MM.1S (cell line): ENCODE measurements at regions not wholly inside any gene's neighbourhood (a gene's known extent, or its start where the extent isn't known, plus 50 kb on each side); places are given as distances from the start of the nearest gene placed in this dataset.

Source experiments
- DNase-seq: peaks from one replicate; pipeline ENCODE4 v3.0.0-alpha.2; 2015
- H2AFZ ChIP-seq: fragments of 300-600 bp; sonication (generic); 2 replicates; pipeline ENCODE4 v1.6.0; 2016; ENCODE audit warnings: antibody characterized with exemption, low read length
- H3F3A ChIP-seq: fragments of 300-600 bp; sonication (generic); 2 replicates; pipeline ENCODE4 v1.6.1; 2016; ENCODE audit warnings: mild to moderate bottlenecking, antibody characterized with exemption, low read length, moderate library complexity, mixed read lengths; ENCODE audit not compliant: insufficient read depth
- H3K27ac ChIP-seq: fragments of 300-600 bp; sonication (generic); 2 replicates; pipeline ENCODE4 v1.5.1; 2016; ENCODE audit warnings: mild to moderate bottlenecking, low read length
- H3K27me3 ChIP-seq: fragments of 300-600 bp; sonication (generic); replicated peaks from 2 replicates; pipeline ENCODE4 v1.6.0; 2016; ENCODE audit warnings: low read length; ENCODE audit not compliant: insufficient read depth
- H3K36me3 ChIP-seq: fragments of 300-600 bp; sonication (generic); replicated peaks from 2 replicates; pipeline ENCODE4 v1.6.1; 2016; ENCODE audit warnings: mild to moderate bottlenecking, low read length, mixed read lengths; ENCODE audit not compliant: insufficient read depth
- H3K4me1 ChIP-seq: fragments of 300-600 bp; sonication (generic); 2 replicates; pipeline ENCODE4 v1.6.1; 2016; ENCODE audit warnings: low read length, mixed read lengths
- H3K4me2 ChIP-seq: fragments of 300-600 bp; sonication (generic); 2 replicates; pipeline ENCODE4 v1.6.0; 2016; ENCODE audit warnings: low read depth, low read length
- H3K4me3 ChIP-seq: fragments of 300-600 bp; sonication (generic); 2 replicates; pipeline ENCODE4 v1.5.1; 2016; ENCODE audit warnings: low read length, mixed read lengths
- H3K79me2 ChIP-seq: fragments of 300-600 bp; sonication (generic); 2 replicates; pipeline ENCODE4 v1.6.1; 2016; ENCODE audit warnings: mixed run types, low read length, mixed read lengths
- H3K9ac ChIP-seq: fragments of 300-600 bp; sonication (generic); 2 replicates; pipeline ENCODE4 v1.6.1; 2016; ENCODE audit warnings: low read length, mixed read lengths
- H3K9me2 ChIP-seq: fragments of 300-600 bp; sonication (generic); replicated peaks from 2 replicates; pipeline ENCODE4 v1.6.1; 2016; ENCODE audit warnings: mild to moderate bottlenecking, low read length, mixed read lengths; ENCODE audit not compliant: insufficient read depth
- H3K9me3 ChIP-seq: fragments of 300-600 bp; sonication (generic); replicated peaks from 2 replicates; pipeline ENCODE4 v1.6.1; 2016; ENCODE audit warnings: mild to moderate bottlenecking, low read length, mixed read lengths; ENCODE audit not compliant: insufficient read depth
- H4K20me1 ChIP-seq: fragments of 300-600 bp; sonication (generic); 2 replicates; pipeline ENCODE4 v1.6.1; 2016; ENCODE audit warnings: mild to moderate bottlenecking, low read length, moderate library complexity, mixed read lengths; ENCODE audit not compliant: insufficient read depth
- CTCF ChIP-seq: fragments of 300-600 bp; sonication (generic); IDR thresholded peaks from 2 replicates; pipeline ENCODE4 v1.5.1; 2016; ENCODE audit warnings: antibody characterized with exemption, low read length, mixed read lengths
- EZH2 ChIP-seq: fragments of 300-600 bp; sonication (generic); optimal IDR thresholded peaks from 2 replicates; pipeline ENCODE3; 2017; ENCODE audit warnings: low read depth, mild to moderate bottlenecking, antibody characterized with exemption, low read length, mixed read lengths
- EZH2phosphoT487 ChIP-seq: fragments of 300-600 bp; sonication (generic); IDR thresholded peaks from 2 replicates; pipeline ENCODE4 v1.6.1; 2018; ENCODE audit warnings: antibody characterized with exemption, low read length

- Histone ChIP-seq H3K27ac (no peak overlapping the region), H3K9me3 (no peaks in the 10 kb centered on the region), H3K36me3 (no peaks in the 10 kb centered on the region)
Observed at GRCh38 chr20:48017509-48017908, 232.2 kb upstream of the SULF2 start.

GRCh38 chr20:48015943-48016723, 230.9 kb upstream of the SULF2 start:
- no peak overlapping the region for H3K4me3 ChIP-seq
- DNase-seq: no peak
- no peaks in the 10 kb centered on the region for H3K36me3 ChIP-seq
- H3K79me2 ChIP-seq: no peaks in the 10 kb centered on the region
- no peak overlapping the region for H2AFZ ChIP-seq
- H3K9me2 ChIP-seq: no peaks in the 10 kb centered on the region
- no peak overlapping the region for H3K27ac ChIP-seq
- no peak overlapping the region for H3K9ac ChIP-seq
- H3K4me1 ChIP-seq: peaks cover 10% of the 10 kb centered on the region
- H3F3A ChIP-seq: no peaks in the 10 kb centered on the region
- H3K27me3 ChIP-seq: no peaks in the 10 kb centered on the region
- no peaks in the 10 kb centered on the region for H4K20me1 ChIP-seq
- no peak overlapping the region for H3K4me2 ChIP-seq
- no peaks in the 10 kb centered on the region for H3K9me3 ChIP-seq
- TF ChIP-seq EZH2phosphoT487 (no peak), EZH2 (no peak), CTCF (no peak)

More at GRCh38 chr20:48017509-48017908, 232.2 kb upstream of the SULF2 start:
- Histone ChIP-seq H3K9me2 (no peaks in the 10 kb centered on the region), H4K20me1 (no peaks in the 10 kb centered on the region), H3K27me3 (no peaks in the 10 kb centered on the region), H3K79me2 (no peaks in the 10 kb centered on the region), H3K4me1 (peaks cover 12% of the 10 kb centered on the region), H3K4me2 (no peak overlapping the region), H3K4me3 (no peak overlapping the region), H2AFZ (no peak overlapping the region), H3K9ac (no peak overlapping the region), H3F3A (no peaks in the 10 kb centered on the region)
- TF ChIP-seq CTCF (no peak), EZH2 (no peak), EZH2phosphoT487 (no peak)
- no peak for DNase-seq

GRCh38 chr20:48015141-48015910, 230.0 kb upstream of the SULF2 start:
- Histone ChIP-seq H3K4me2 (no peak overlapping the region), H3K79me2 (no peaks in the 10 kb centered on the region), H4K20me1 (no peaks in the 10 kb centered on the region), H3K27me3 (no peaks in the 10 kb centered on the region), H3K9me2 (no peaks in the 10 kb centered on the region), H3K9ac (no peak overlapping the region), H3F3A (no peaks in the 10 kb centered on the region), H3K36me3 (no peaks in the 10 kb centered on the region), H3K27ac (no peak overlapping the region), H3K9me3 (no peaks in the 10 kb centered on the region), H3K4me1 (peaks cover 3% of the 10 kb centered on the region), H3K4me3 (no peak overlapping the region), H2AFZ (no peak overlapping the region)
- TF ChIP-seq EZH2 (no peak), EZH2phosphoT487 (no peak), CTCF (no peak)
- no peak for DNase-seq
